GM12875 (cell line): ENCODE measurements at regions not wholly inside any gene's neighbourhood (a gene's known extent, or its start where the extent isn't known, plus 50 kb on each side); places are given as distances from the start of the nearest gene placed in this dataset.

Experiments used
- H3K4me3 ChIP-seq: one replicate; pipeline ENCODE4 v1.5.1; 2011; ENCODE audit warnings: low read depth, low read length, control low read depth
- CTCF ChIP-seq: IDR thresholded peaks from 2 replicates; pipeline ENCODE4 v1.5.1; 2011; ENCODE audit warnings: low read depth, mild to moderate bottlenecking, control low read depth, inconsistent platforms, low read length, moderate library complexity, borderline replicate concordance; ENCODE audit not compliant: insufficient read depth

DNA sequence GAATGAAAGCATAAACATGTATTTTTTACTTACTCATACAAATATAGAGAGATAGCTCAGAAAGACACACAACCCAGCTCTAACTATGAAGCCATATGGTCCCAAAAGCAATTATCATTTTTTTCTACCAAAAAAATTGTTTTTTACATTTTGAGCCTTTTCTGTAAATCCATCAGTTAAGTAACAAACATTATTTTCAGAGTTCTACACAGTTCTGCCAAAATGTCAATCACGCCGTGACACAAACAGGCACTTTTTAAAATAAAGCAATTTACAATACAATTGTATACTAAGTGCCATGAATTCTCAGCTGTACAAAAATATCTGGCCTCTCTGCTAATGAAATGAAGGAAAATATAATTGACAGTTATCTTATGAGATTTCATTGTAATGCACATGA, 201.4 kb upstream of the ID4 start:
- no peak overlapping the region for H3K4me3 ChIP-seq
- TF ChIP-seq CTCF, result no peak

- no peak for TF ChIP-seq CTCF
Observed at GRCh38 chr6:19637010-19637409, 200.2 kb upstream of the ID4 start.

GRCh38 chr6:19638931-19639330, 198.2 kb upstream of the ID4 start:
- no peak for TF ChIP-seq CTCF
- no peak overlapping the region for H3K4me3 ChIP-seq

More at GRCh38 chr6:19637010-19637409, 200.2 kb upstream of the ID4 start:
- no peak overlapping the region for H3K4me3 ChIP-seq

DNA sequence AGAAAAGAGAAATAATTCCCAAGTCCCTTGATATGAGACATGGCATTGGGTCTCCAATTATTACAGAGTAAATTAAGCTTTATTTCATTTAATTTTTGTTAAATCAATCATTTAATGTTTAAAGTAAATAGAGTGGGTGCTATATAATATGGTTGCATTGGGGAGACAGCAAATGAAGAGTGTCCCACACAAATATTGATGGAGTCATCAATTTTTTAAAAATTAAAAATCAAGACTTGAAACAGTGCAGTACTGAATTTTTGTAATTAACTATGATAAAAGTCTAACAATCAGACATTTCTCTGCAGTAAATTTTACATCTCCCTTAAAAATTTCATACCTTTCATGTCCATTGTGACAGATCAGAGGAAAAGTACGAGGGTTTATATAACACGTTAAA, 193.9 kb upstream of the ID4 start:
- TF ChIP-seq CTCF, result no peak
- no peak overlapping the region for H3K4me3 ChIP-seq

GRCh38 chr6:19643713-19644112, 193.5 kb upstream of the ID4 start:
- no peak overlapping the region for H3K4me3 ChIP-seq
- no peak for TF ChIP-seq CTCF

GRCh38 chr6:19655744-19656143, 181.4 kb upstream of the ID4 start:
- no peak for TF ChIP-seq CTCF

DNA sequence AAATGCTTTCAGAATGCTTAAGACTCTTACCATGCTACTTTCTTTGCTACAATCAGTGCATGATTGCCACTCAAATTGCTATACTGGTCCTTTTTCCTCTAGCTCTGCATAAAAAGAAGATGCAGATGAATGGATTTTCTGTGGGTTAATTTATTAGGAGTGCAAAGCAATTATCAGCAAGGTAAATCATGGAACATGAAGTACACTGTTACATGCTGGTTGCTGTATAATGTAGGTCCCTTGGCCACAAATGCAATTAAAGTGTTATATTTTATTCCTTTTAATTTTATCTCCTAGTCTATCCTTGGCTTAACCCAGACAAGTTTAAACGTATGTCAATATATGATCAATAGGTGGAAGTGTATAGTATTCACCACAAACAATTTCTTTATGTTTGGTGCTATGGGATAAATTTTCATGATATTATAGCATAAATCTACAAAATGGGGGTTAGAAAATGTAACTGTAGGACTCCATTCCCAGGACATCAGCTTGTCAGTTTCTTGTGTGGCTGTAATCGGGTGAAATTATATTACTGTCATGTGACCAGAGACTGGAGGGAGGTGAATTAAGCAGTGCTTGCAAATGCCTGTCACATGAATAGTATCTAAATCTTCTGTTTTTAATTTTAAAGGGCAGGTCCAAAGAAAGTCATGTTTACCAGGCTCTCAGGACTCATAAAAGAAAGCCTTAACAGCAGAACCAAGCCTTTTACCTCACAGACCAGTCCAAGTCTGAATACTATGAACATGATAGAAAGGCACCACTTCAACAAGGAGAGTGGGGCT, 176.9 kb upstream of the ID4 start:
- H3K4me3 ChIP-seq, result no peak overlapping the region
- TF ChIP-seq CTCF, result no peak

More at GRCh38 chr6:19655744-19656143, 181.4 kb upstream of the ID4 start:
- H3K4me3 ChIP-seq, result no peak overlapping the region
